ENCODE measurements at regions not wholly inside any gene's neighbourhood (a gene's known extent, or its start where the extent isn't known, plus 50 kb on each side); places are given as distances from the start of the nearest gene placed in this dataset.
"Not testable (repeated sequence)": the region's sequence is repeated elsewhere in the genome, so short reads cannot be mapped to it uniquely, and the experiment has no call there.

DNA sequence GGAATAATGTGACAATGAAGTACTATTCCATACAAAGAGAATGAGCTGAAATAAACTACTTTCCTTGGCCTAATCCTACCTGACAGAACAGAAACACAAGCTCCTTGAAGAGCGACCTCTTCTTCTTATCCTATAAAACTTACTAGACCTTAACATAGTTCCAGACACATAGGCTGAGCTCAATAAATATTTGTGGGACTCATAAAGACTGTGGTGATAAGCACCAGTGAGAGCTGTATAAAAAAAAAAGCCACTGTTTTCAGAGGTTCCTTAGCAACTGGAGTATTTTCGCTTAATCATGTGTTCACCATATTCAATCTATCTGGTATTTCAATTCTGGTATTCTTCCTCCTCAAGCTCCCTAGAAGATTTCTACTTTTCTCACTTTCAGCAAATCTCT is 1129.6 kb downstream of the STPG2 start:
- DNase-seq (ENCODE audit: extremely low read depth, low read depth), result no peak

DNA sequence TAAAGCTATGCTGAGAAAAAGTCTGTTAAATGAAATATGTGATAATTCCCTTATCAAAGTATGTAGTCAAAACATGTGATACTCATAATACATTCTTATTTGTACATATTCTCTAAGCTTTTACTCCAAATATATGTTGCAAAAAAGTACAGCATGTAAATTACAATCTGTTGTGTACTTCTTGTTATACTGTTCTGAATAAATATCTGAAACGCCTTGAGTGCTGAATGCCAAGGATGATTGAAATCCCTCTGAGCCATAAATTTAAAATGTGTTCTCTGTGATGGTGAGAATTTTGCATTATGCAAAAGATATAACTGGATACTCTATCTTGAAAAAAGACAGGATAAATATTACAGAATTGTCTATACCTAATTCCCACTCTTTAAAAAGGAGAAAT is 1128.0 kb downstream of the STPG2 start:
- DNase-seq (ENCODE audit: extremely low read depth, low read depth), result no peak

DNA sequence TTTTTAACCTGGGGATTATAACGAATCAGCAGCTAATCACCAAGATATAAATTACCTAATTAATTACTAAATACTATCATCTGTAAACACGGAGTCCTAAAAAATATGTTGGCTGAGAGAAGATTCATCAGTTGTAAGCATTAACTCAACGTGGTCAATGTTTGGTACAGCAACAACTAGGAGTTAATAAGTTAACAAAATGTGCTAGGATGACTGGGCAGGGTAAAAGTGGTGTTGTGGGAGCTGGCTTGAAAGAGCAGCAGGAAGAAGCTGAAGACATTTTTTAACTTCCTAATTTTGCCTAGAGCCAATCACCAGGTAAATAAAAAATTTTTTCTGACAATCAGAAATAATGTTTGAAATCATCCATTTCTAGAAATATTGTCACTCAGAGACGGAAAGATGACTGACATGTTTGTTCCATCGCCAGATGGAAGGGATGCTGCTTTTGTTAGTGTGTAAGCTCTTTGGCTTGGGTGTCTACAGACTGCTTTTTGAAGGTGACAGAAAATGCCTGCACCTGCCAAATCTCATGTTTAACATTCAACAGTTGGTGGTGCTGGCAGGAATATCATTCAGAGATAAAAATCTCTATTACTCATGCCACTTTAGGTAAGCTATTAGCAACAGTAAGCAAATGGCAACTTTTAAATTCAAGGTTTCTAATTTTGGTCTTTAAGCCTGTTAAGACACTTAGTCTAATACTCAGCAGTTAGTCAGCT is 1126.9 kb downstream of the STPG2 start:
- no peak for DNase-seq (ENCODE audit: extremely low read depth, low read depth)

GRCh38 chr4:97027728-97028410 is 1115.4 kb downstream of the STPG2 start:
- DNase-seq (ENCODE audit: extremely low read depth, low read depth), result no peak

GRCh38 chr4:97028785-97029184 is 1114.5 kb downstream of the STPG2 start:
- no peak for DNase-seq (ENCODE audit: extremely low read depth, low read depth)

DNA sequence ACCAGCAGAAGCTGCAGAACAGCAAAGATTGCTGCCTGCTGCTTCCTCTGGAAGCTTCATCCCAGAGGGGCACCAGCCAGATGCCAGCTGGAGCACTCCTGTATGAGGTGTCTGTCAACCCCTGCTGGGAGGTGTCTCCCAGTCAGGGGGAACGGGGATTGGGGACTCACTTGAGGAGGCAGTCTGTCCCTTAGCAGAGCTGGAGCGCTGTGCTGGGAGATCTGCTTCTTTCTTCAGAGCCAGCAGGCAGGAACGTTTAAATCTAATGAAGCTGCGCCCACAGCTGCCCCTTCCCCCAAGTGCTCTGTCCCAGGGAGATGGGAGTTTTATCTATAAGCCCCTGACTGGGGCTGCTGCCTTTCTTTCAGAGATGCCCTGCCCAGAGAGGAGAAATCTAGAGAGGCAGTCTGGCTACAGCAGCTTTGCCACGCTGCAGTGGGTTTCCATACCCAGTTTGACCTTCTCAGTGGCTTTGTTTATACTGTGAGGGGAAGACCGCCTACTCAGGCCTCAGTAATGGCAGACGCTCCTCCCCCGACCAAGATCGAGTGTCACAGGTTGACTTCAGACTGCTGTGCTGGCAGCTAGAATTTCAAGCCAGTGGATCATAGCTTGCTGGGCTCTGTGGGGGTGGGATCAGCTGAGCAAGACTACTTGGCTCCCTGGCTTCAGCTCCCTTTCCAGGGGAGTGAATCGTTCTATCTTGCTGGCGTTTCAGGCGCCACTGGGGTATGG is 1105.7 kb downstream of the STPG2 start:
- not testable (repeated sequence) for DNase-seq (ENCODE audit: extremely low read depth, low read depth)

GRCh38 chr4:97038146-97038516 is 1105.1 kb downstream of the STPG2 start:
- no peak for DNase-seq (ENCODE audit: extremely low read depth, low read depth)

GRCh38 chr4:97072666-97073065 is 1070.6 kb downstream of the STPG2 start:
- no peak for DNase-seq (ENCODE audit: extremely low read depth, low read depth)

DNA sequence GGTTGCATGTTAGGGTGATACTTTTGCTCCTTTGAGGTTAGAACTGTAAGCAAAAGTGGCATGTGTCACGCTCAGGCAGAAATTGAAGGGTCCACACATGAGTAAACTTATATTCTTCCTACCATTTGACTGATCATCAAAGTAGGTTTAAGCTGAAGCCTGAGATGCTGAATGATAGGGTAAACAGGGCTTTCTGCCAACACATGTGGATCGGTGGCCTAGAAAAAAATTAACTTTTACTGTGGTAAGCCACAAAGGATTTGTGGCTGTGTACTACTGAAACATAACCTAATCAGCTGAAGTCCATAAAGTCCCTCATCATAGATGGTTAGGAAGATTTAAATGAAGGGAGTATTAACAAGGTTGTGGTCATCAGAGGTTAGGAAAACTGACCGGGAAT is 1070.1 kb downstream of the STPG2 start:
- DNase-seq (ENCODE audit: extremely low read depth, low read depth), result no peak

GRCh38 chr4:97074531-97074930 is 1068.7 kb downstream of the STPG2 start:
- no peak for DNase-seq (ENCODE audit: extremely low read depth, low read depth)

DNA sequence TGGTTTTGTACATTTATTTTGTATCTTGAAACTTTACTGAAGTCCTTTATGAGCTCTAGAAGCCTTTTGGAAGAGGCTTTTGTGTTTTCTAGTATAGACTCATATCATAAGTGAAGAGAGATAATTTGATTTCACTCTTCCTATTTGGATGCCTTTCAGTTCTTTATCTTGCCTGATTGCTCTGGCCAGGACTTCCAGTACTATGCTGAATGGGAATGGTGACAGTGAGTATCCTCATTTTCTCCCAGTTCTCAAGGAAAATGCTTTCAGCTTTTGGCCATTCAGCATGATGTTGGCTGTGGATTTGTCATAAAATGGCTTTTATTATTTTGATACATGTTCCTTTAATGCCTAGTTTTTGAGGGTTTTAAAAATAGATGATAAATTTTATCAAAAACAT is 1061.3 kb downstream of the STPG2 start:
- no peak for DNase-seq (ENCODE audit: extremely low read depth, low read depth)

DNA sequence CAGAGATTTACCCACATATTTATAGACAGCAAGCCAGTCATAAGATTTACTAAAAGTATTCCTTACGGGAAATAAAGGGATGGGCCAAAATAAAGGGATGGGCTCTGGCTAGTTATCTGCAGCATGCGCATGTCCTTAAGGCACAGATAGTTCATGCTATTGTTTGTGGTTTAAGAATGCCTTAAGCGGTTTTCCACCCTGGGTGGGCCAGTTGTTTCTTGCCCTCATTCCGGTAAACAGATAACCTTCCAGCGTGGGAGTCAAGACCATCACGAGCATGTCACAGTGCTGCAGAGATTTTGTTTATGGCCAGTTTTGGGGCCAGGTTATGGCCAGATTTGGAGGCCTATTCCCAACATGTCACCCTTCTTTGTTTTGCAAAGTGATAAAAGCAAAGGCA is 1046.2 kb downstream of the STPG2 start:
- DNase-seq (ENCODE audit: extremely low read depth, low read depth), result not testable (repeated sequence)

- DNase-seq (ENCODE audit: extremely low read depth, low read depth), result not testable (repeated sequence)
Observed at GRCh38 chr4:97101171-97101570, 1042.1 kb downstream of the STPG2 start.

DNA sequence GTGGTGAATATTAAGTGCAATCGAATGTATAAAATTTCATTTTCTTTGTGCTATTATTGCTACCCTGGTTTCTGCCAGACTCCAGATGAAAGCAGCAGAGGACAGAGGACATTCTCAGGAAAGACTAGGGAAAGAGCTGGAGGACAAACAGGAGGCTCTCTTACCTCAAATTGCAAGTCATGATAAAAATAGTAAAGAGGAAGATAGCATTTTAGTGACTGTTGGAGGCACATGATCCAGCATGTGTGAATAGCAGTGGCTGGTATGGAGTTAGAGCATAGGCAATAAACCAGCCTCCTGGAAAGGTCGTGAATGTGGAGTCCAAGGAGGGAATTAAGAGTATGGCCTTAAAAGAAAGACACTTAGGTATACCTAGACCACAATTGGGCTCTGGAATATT is 1040.0 kb downstream of the STPG2 start:
- DNase-seq (ENCODE audit: extremely low read depth, low read depth), result no peak

- DNase-seq (ENCODE audit: extremely low read depth, low read depth), result no peak
Observed at GRCh38 chr4:97104006-97104405, 1039.3 kb downstream of the STPG2 start.

DNA sequence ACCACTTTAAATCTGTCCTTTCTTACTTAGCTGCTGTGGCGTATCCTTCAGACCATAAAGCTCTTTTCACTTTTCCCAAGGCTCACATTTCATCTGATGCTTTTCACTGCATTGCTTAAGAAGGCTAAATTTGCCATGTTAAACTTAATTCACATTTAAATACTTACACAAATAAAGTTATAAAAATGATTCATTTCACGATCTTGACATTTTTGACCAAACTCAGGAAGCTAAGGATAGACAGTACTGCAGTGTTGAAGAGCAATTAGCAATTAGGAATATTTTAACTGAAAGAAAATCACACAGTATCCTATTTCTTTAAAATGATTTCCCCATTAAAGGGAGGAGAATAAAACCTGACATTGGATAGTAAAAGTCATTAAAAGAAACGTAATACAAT is 1038.6 kb downstream of the STPG2 start:
- no peak for DNase-seq (ENCODE audit: extremely low read depth, low read depth)

DNA sequence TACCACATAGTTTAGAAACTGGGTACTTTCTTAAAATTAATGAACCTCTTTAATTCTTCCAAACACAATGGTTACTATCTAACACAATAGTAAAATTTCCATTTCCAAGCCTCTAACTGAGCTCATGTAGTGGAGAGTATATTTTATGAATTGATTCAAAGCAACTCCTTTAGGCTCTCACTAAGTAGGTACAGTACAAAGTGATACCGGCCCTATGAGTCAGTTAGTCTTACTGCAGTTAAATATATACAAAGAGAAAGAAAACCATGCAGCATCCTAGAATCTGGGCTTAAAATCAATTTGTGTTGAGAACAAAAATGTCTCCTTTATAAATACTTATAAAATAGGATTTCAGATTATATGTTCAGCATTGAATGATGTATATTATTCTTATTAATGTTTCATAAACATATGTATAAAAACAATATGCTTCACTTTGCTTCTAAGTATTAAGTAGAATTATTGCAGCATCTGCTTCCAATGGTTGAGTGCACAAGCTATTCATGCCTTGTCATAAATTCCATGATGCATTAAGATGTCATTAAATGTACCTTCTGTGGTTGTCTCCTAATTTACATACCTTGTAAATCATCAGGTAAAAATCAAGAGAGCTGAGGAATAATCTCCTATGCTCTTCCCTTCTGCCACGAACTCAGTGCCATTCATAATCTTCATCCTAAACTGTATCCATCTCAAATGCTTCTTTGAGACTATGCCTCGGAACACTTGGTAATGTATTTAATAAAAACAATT is 1037.8 kb downstream of the STPG2 start:
- DNase-seq (ENCODE audit: extremely low read depth, low read depth), result no peak

GRCh38 chr4:97106161-97106560 is 1037.1 kb downstream of the STPG2 start:
- DNase-seq (ENCODE audit: extremely low read depth, low read depth), result no peak

- no peak for DNase-seq (ENCODE audit: extremely low read depth, low read depth)
Observed at GRCh38 chr4:97110506-97110905, 1032.8 kb downstream of the STPG2 start.

DNA sequence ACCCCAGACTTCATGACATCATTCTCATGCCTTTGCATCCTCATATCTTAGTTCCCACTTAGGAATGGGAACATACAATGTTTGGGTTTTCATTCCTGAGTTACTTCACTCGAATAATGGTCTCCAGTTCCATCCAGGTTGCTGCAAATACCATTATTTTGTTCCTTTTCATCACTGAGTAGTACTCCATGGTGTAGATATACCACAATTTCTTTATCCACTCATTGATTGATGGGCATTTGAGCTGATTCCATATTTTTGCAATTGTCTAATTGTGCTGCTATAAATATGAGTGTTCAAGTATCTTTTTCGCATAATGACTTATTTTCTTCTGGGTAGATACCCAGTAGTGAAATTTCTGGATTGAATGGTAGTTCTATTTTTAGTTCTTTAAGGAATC is 1026.8 kb downstream of the STPG2 start:
- DNase-seq (ENCODE audit: extremely low read depth, low read depth), result no peak

DNA sequence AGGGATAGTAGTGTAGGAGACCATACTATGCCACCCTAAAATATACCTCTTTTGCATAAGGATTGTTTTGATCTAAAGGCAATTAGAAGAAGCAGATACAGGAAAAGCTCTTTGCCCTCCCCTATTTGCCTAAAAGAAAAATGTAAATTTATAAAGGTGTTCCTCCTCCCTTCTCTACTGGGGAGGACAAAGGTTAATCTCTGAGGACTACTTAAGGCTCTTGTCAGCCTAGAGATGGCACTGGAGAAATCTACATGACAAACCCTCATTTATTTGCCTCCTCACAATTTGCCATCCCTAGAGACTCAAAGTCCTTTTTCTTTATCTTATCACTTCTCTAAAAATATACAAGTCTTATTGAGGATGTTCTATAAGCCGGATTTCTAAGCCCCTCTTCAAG is 1021.8 kb downstream of the STPG2 start:
- no peak for DNase-seq (ENCODE audit: extremely low read depth, low read depth)
